MCF 10A (cell line): ENCODE measurements at regions not wholly inside any gene's neighbourhood (a gene's known extent, or its start where the extent isn't known, plus 50 kb on each side); places are given as distances from the start of the nearest gene placed in this dataset.

Experiments used
- BruUV-seq: library from RNA; stranded (reverse); fragments of 400-500 nt; replicated peaks from 2 replicates; lab custom pipeline; 2021; lab: Mats Ljungman, UMichigan
- CTCF ChIA-PET: fragments of 300-600 bp; sonication (Branson Sonifier 250); formaldehyde crosslinking; extraction: SDS; loops from one replicate; lab custom pipeline; 2021; ENCODE audit warnings: antibody characterized with exemption, inconsistent platforms; lab: Yijun Ruan, JAX
- POLR2A ChIA-PET: fragments of 300-600, 350-650 bp; sonication (Branson Sonifier 250); formaldehyde crosslinking; extraction: SDS; loops from one replicate; lab custom pipeline; 2020; ENCODE audit warnings: antibody characterized with exemption, inconsistent platforms; lab: Yijun Ruan, JAX
- DNase-seq: peaks from one replicate; pipeline ENCODE4 v3.0.0-alpha.2; 2018; ENCODE audit not compliant: unreplicated experiment
- H3K27ac Mint-ChIP-seq: one replicate; pipeline ENCODE4 v1.8.0; 2022; ENCODE audit warnings: mild to moderate bottlenecking, low read depth, mixed read lengths; ENCODE audit not compliant: unreplicated experiment
- H3K27me3 Mint-ChIP-seq: one replicate; pipeline ENCODE4 v1.8.0; 2022; ENCODE audit warnings: mixed read lengths; ENCODE audit not compliant: insufficient read depth, unreplicated experiment
- H3K36me3 Mint-ChIP-seq: one replicate; pipeline ENCODE4 v1.8.0; 2022; ENCODE audit warnings: mild to moderate bottlenecking, moderate library complexity, mixed read lengths; ENCODE audit not compliant: insufficient read depth, unreplicated experiment
- H3K4me1 Mint-ChIP-seq: one replicate; pipeline ENCODE4 v1.8.0; 2022; ENCODE audit warnings: mixed read lengths; ENCODE audit not compliant: insufficient read depth, unreplicated experiment
- H3K4me3 Mint-ChIP-seq: one replicate; pipeline ENCODE4 v1.8.0; 2022; ENCODE audit warnings: mild to moderate bottlenecking, moderate library complexity, mixed read lengths; ENCODE audit not compliant: unreplicated experiment
- H3K9me3 Mint-ChIP-seq: one replicate; pipeline ENCODE4 v1.8.0; 2022; ENCODE audit warnings: mixed read lengths; ENCODE audit not compliant: unreplicated experiment
- intact Hi-C: fragments of 100-400 bp; cut with micrococcal nuclease; formaldehyde crosslinking; loops from 2 replicates; pipeline ENCODE4 v1.14.1; 2022
- TF ChIP-seq, protein P1 (sequence below): fragments of 200-600 bp; IDR thresholded peaks from one replicate; pipeline ENCODE4 v1.8.0; 2022; ENCODE audit warnings: antibody characterized with exemption, mild to moderate bottlenecking; ENCODE audit not compliant: unreplicated experiment

- Mint-ChIP-seq H3K27ac (no peak overlapping the region), H3K4me1 (no peaks in the 10 kb centered on the region), H3K36me3 (no peaks in the 10 kb centered on the region), H3K27me3 (no peaks in the 10 kb centered on the region), H3K4me3 (no peak overlapping the region), H3K9me3 (no peaks in the 10 kb centered on the region)
- CTCF ChIA-PET = interaction anchor here (0.6 to 3.1 kb wide), 2 partner anchors 94 to 806 kb away, joined by 3 to 19 read pairs; no protein-coding TSS in a partner anchor
- no peak for DNase-seq
- POLR2A ChIA-PET = no interaction called here
- intact Hi-C loops = no loop called here
- no TSS peak for BruUV-seq
- TF ChIP-seq, protein P1, sequence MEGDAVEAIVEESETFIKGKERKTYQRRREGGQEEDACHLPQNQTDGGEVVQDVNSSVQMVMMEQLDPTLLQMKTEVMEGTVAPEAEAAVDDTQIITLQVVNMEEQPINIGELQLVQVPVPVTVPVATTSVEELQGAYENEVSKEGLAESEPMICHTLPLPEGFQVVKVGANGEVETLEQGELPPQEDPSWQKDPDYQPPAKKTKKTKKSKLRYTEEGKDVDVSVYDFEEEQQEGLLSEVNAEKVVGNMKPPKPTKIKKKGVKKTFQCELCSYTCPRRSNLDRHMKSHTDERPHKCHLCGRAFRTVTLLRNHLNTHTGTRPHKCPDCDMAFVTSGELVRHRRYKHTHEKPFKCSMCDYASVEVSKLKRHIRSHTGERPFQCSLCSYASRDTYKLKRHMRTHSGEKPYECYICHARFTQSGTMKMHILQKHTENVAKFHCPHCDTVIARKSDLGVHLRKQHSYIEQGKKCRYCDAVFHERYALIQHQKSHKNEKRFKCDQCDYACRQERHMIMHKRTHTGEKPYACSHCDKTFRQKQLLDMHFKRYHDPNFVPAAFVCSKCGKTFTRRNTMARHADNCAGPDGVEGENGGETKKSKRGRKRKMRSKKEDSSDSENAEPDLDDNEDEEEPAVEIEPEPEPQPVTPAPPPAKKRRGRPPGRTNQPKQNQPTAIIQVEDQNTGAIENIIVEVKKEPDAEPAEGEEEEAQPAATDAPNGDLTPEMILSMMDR = no peak
Measured at GRCh38 chr3:4006288-4006687, 207.1 kb downstream of the LRRN1 start.

- CTCF ChIA-PET = interaction anchor here (0.6 to 1.9 kb wide), 2 partner anchors 10 to 449 kb away, joined by 3 to 10 read pairs; no protein-coding TSS in a partner anchor
- H3K36me3 Mint-ChIP-seq = no peaks in the 10 kb centered on the region
- no peak overlapping the region for H3K27ac Mint-ChIP-seq
- intact Hi-C loops = no loop called here
- H3K4me3 Mint-ChIP-seq = no peak overlapping the region
- POLR2A ChIA-PET = no interaction called here
- H3K9me3 Mint-ChIP-seq = no peaks in the 10 kb centered on the region
- H3K27me3 Mint-ChIP-seq = no peaks in the 10 kb centered on the region
- H3K4me1 Mint-ChIP-seq = no peaks in the 10 kb centered on the region
- no peak for DNase-seq
- TF ChIP-seq, protein P1 = no peak
- no TSS peak for BruUV-seq
Measured at GRCh38 chr3:4008205-4008604, 209.0 kb downstream of the LRRN1 start.

DNA sequence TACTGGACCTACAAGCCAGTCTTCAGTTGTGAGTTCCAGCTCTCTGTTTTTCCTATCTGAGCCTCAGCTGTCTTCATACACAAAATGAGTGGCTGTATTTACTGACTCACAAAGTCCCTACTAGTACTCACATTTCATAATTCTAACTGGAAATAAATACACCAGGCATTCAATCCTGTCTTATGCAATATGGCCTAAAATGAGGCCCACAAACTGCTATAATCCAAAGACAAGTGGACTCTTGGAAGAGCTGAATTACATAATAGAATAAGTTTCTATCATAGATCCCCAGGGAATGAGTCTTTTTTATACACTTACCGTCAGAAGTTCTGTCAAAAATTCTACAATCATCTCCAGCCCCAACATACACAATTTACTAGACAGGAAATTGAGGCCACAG, 211.9 kb downstream of the LRRN1 start:
- Mint-ChIP-seq H3K36me3 (no peaks in the 10 kb centered on the region), H3K4me1 (no peaks in the 10 kb centered on the region), H3K27ac (no peak overlapping the region), H3K27me3 (no peaks in the 10 kb centered on the region), H3K4me3 (no peak overlapping the region), H3K9me3 (no peaks in the 10 kb centered on the region)
- TF ChIP-seq, protein P1 = no peak
- intact Hi-C loops = no loop called here
- DNase-seq = no peak
- CTCF ChIA-PET = interaction anchor here (0.7 kb wide), 2 partner anchors 51 to 643 kb away, joined by 3 read pairs; no protein-coding TSS in a partner anchor
- POLR2A ChIA-PET = no interaction called here
- BruUV-seq = no TSS peak

GRCh38 chr3:4015426-4015825, 216.2 kb downstream of the LRRN1 start:
- Mint-ChIP-seq H3K27me3 (no peaks in the 10 kb centered on the region), H3K36me3 (no peaks in the 10 kb centered on the region), H3K4me1 (no peaks in the 10 kb centered on the region), H3K27ac (no peak overlapping the region), H3K4me3 (no peak overlapping the region), H3K9me3 (no peaks in the 10 kb centered on the region)
- intact Hi-C loops = no loop called here
- CTCF ChIA-PET = interaction anchor here (1.7 kb wide), 1 partner anchor 18 kb away, joined by 8 read pairs; no protein-coding TSS in a partner anchor
- DNase-seq = no peak
- no TSS peak for BruUV-seq
- POLR2A ChIA-PET = no interaction called here
- TF ChIP-seq, protein P1 = no peak
